DMS53 treated with DMSO at 0.1 percent for 48 hours (cell line): ENCODE measurements at regions not wholly inside any gene's neighbourhood (a gene's known extent, or its start where the extent isn't known, plus 50 kb on each side); places are given as distances from the start of the nearest gene placed in this dataset.
A peak's percentile ranks its signal among the peaks of the same experiment; 100 is the strongest.
"Not testable (repeated sequence)": the region's sequence is repeated elsewhere in the genome, so short reads cannot be mapped to it uniquely, and the experiment has no call there.

Experiments
- DNase-seq: peaks from one replicate; lab custom pipeline; 2025; ENCODE audit not compliant: unreplicated experiment; lab: John Stamatoyannopoulos, UW

- DNase-seq, result not testable (repeated sequence)
Measured at GRCh38 chr2:89202518-89202917, 511.0 kb downstream of the RPIA start.

GRCh38 chr2:89205153-89205552 is 513.7 kb downstream of the RPIA start:
- DNase-seq, result peak; percentile 2

GRCh38 chr2:89208144-89208932 is 516.9 kb downstream of the RPIA start:
- not testable (repeated sequence) for DNase-seq

- not testable (repeated sequence) for DNase-seq
Measured at GRCh38 chr2:89213151-89213550, 521.7 kb downstream of the RPIA start.

GRCh38 chr2:89213811-89214210 is 522.3 kb downstream of the RPIA start:
- DNase-seq, result not testable (repeated sequence)

- not testable (repeated sequence) for DNase-seq
Measured at GRCh38 chr2:89221474-89221873, 530.0 kb downstream of the RPIA start.

- not testable (repeated sequence) for DNase-seq
Measured at GRCh38 chr2:89222063-89222732, 530.7 kb downstream of the RPIA start.

GRCh38 chr2:89224803-89225202 is 533.3 kb downstream of the RPIA start:
- not testable (repeated sequence) for DNase-seq

GRCh38 chr2:89229979-89230378 is 538.5 kb downstream of the RPIA start:
- not testable (repeated sequence) for DNase-seq

GRCh38 chr2:89231241-89231640 is 539.8 kb downstream of the RPIA start:
- DNase-seq, result not testable (repeated sequence)

GRCh38 chr2:89233931-89234330 is 542.5 kb downstream of the RPIA start:
- not testable (repeated sequence) for DNase-seq

GRCh38 chr2:89234818-89235466 is 543.5 kb downstream of the RPIA start:
- DNase-seq, result not testable (repeated sequence)

GRCh38 chr2:89236832-89237450 is 545.5 kb downstream of the RPIA start:
- not testable (repeated sequence) for DNase-seq

GRCh38 chr2:89237783-89238182 is 546.3 kb downstream of the RPIA start:
- DNase-seq, result not testable (repeated sequence)

- not testable (repeated sequence) for DNase-seq
Measured at GRCh38 chr2:89243114-89243700, 551.7 kb downstream of the RPIA start.

GRCh38 chr2:89244407-89244806 is 552.9 kb downstream of the RPIA start:
- DNase-seq, result not testable (repeated sequence)

GRCh38 chr2:89245478-89245877 is 554.0 kb downstream of the RPIA start:
- DNase-seq, result not testable (repeated sequence)

GRCh38 chr2:89246027-89246426 is 554.6 kb downstream of the RPIA start:
- not testable (repeated sequence) for DNase-seq

- not testable (repeated sequence) for DNase-seq
Measured at GRCh38 chr2:89246620-89247019, 555.1 kb downstream of the RPIA start.

- DNase-seq, result not testable (repeated sequence)
Measured at GRCh38 chr2:89255013-89255412, 563.5 kb downstream of the RPIA start.

GRCh38 chr2:89273443-89273842 is 582.0 kb downstream of the RPIA start:
- not testable (repeated sequence) for DNase-seq
